Right lobe of liver (tissue), 4 donors: ENCODE measurements at regions not wholly inside any gene's neighbourhood (a gene's known extent, or its start where the extent isn't known, plus 50 kb on each side); places are given as distances from the start of the nearest gene placed in this dataset.

Experiments used
- CTCF ChIP-seq, 4 donors: fragments of 200-600 bp in 3 of 4; fragments of 450-650 bp in 1 of 4; IDR thresholded peaks; one replicate each; pipeline versions ENCODE4 v1.5.1 to v1.8.0; 2016 to 2022; ENCODE audit warnings: antibody characterized with exemption in 4 of 4, mild to moderate bottlenecking in 2 of 4
- POLR2A ChIP-seq: fragments of 450-650 bp; IDR thresholded peaks from one replicate; pipeline ENCODE4 v1.6.1; 2017; ENCODE audit warnings: antibody characterized with exemption, mild to moderate bottlenecking
- donor health status: DM: no; HTN: no; CAD: no.
- donor health status: DM: no; HTN: no; CAD: no.
- donor health status: DM: no; HTN: yes; CAD: no.

GRCh38 chr7:82617156-82617555 is 173.6 kb upstream of the CACNA2D1 start:
- TF ChIP-seq CTCF (IDR thresholded peaks at IDR 0.05) (no peak), POLR2A (no peak)
